ENCODE measurements at regions not wholly inside any gene's neighbourhood (a gene's known extent, or its start where the extent isn't known, plus 50 kb on each side); places are given as distances from the start of the nearest gene placed in this dataset.

DNA sequence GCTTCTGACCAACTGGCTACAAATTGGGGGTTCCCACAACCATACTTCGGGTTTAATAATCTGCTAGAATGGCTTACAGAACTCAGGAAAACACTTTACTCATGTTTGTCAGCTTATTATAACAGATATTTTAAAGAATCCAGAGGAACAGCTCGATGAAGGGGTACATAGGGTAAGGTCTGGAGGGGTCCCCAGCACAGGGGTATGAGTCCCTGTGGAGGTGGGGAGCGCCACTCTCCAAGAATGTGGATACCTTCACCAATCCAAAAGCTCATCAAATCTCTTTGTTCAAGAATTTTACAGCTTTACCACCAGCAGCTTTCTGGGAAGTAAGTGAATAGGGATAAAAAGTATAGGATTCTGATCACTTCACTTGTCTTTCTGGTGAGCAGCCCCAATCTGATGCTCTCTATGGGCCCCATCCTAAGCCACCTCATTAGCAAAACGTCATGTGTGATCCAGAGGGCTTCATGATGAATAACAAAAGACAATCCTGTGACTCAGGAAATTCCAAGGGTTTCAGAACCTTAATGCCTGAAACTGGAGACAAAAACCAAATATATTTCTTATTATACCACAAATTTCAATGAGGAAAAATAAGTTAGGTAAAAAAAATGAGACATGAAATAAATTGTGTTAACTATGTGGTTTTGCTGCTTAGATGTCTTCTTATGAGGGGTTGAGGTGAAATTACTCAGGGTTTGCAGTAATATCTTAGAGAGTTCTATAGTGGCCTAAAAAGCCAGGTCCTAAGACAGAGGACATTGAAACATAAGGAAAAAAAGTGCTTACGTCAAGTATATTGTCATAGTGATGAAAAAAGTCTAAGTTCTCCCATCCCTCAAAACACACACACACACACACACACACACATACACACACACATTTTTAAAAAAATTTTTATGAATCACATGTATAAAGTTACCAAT, 290.5 kb downstream of the ANXA1 start:
- TF ChIP-seq, protein P1, sequence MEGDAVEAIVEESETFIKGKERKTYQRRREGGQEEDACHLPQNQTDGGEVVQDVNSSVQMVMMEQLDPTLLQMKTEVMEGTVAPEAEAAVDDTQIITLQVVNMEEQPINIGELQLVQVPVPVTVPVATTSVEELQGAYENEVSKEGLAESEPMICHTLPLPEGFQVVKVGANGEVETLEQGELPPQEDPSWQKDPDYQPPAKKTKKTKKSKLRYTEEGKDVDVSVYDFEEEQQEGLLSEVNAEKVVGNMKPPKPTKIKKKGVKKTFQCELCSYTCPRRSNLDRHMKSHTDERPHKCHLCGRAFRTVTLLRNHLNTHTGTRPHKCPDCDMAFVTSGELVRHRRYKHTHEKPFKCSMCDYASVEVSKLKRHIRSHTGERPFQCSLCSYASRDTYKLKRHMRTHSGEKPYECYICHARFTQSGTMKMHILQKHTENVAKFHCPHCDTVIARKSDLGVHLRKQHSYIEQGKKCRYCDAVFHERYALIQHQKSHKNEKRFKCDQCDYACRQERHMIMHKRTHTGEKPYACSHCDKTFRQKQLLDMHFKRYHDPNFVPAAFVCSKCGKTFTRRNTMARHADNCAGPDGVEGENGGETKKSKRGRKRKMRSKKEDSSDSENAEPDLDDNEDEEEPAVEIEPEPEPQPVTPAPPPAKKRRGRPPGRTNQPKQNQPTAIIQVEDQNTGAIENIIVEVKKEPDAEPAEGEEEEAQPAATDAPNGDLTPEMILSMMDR (IDR thresholded peaks at IDR 0.05) = no peak
- TF ChIP-seq TAF1 (IDR thresholded peaks at IDR 0.05; ENCODE audit: borderline replicate concordance, low read depth, low read length) = no peak
- TF ChIP-seq NFIC (IDR thresholded peaks at IDR 0.05; ENCODE audit: borderline replicate concordance) = no peak

Data from SK-N-SH (cell line).